H1 (cell line): ENCODE measurements at regions not wholly inside any gene's neighbourhood (a gene's known extent, or its start where the extent isn't known, plus 50 kb on each side); places are given as distances from the start of the nearest gene placed in this dataset.

Experiments
- CTCF ChIA-PET: fragments of 300-600 bp; sonication (Branson Sonifier 250); formaldehyde crosslinking; loops from one replicate; lab custom pipeline; 2021; ENCODE audit not compliant: partially characterized antibody; lab: Charles Lee
- POLR2A ChIA-PET: fragments of 300-600 bp; sonication (Branson Sonifier 250); formaldehyde crosslinking; loops from one replicate; lab custom pipeline; 2021; ENCODE audit warnings: inconsistent platforms; ENCODE audit not compliant: partially characterized antibody; lab: Charles Lee
- DNase-seq, 2 experiments: peaks; one replicate each; pipeline versions ENCODE4 v3.0.0 to v3.0.0-alpha.2; 2010 to 2022; ENCODE audit warnings: low spot score in 2 of 2, low read depth in 1 of 2, mixed read lengths in 1 of 2
- FAIRE-seq: peaks from 2 replicates; lab custom pipeline; 2011; peaks lifted over from hg19 to GRCh38; lab: Jason Lieb, UNC
- H2AFZ ChIP-seq: 2 replicates; pipeline ENCODE4 v1.8.1; 2012; ENCODE audit warnings: low read length, inconsistent platforms
- H2AK5ac ChIP-seq: 2 replicates; pipeline ENCODE4 v1.6.1; 2013; ENCODE audit warnings: low read depth, low read length
- H2BK120ac ChIP-seq: replicated peaks from 2 replicates; pipeline ENCODE3; 2013; ENCODE audit warnings: low read depth, low read length, inconsistent platforms
- H2BK12ac ChIP-seq: 2 replicates; pipeline ENCODE4 v1.6.1; 2013; ENCODE audit warnings: low read depth, low read length
- H2BK15ac ChIP-seq: 2 replicates; pipeline ENCODE4 v1.6.1; 2013; ENCODE audit warnings: low read length
- H2BK20ac ChIP-seq: 2 replicates; pipeline ENCODE4 v1.6.1; 2013; ENCODE audit warnings: low read length
- H2BK5ac ChIP-seq: 2 replicates; pipeline ENCODE4 v1.6.1; 2013; ENCODE audit warnings: low read depth, low read length
- H3K14ac ChIP-seq: 2 replicates; pipeline ENCODE4 v1.6.1; 2013; ENCODE audit warnings: inconsistent platforms; ENCODE audit not compliant: insufficient read length
- H3K18ac ChIP-seq: 2 replicates; pipeline ENCODE4 v1.6.1; 2013; ENCODE audit warnings: low read length; ENCODE audit errors: extremely low read depth
- H3K23ac ChIP-seq: 2 replicates; pipeline ENCODE4 v1.6.1; 2013; ENCODE audit warnings: inconsistent platforms; ENCODE audit not compliant: insufficient read length
- H3K23me2 ChIP-seq: 2 replicates; pipeline ENCODE4 v1.6.1; 2013; ENCODE audit warnings: low read depth, low read length
- H3K27ac ChIP-seq: 2 replicates; pipeline ENCODE4 v1.6.1; 2011; ENCODE audit warnings: low read depth, low read length, inconsistent platforms
- H3K27me3 ChIP-seq, 4 experiments: replicated peaks in 1 of 4; 1 replicate in 1 of 4; 2 replicates in 3 of 4; pipeline versions ENCODE4 v1.6.1 to v1.8.1; 2011 to 2013; ENCODE audit warnings: low read length in 3 of 4, mild to moderate bottlenecking in 3 of 4, inconsistent platforms in 2 of 4, mixed read lengths in 2 of 4, moderate library complexity in 1 of 4; ENCODE audit not compliant: control insufficient read depth in 3 of 4, insufficient read depth in 3 of 4; ENCODE audit errors: extremely low read depth in 1 of 4
- H3K36me3 ChIP-seq, 4 experiments: 2 replicates each; pipeline versions ENCODE4 v1.6.1 to v1.8.1; 2011 to 2013; ENCODE audit warnings: mild to moderate bottlenecking in 4 of 4, low read length in 3 of 4, moderate library complexity in 2 of 4, control low read depth in 1 of 4, inconsistent platforms in 1 of 4; ENCODE audit not compliant: insufficient read depth in 4 of 4, control insufficient read depth in 2 of 4
- H3K4ac ChIP-seq: replicated peaks from 2 replicates; pipeline ENCODE3; 2013; ENCODE audit warnings: low read length, low read depth, mixed read lengths, inconsistent platforms; ENCODE audit not compliant: insufficient read length
- H3K4me1 ChIP-seq, 4 experiments: replicated peaks in 1 of 4; 1 replicate in 1 of 4; 2 replicates in 3 of 4; pipeline versions ENCODE4 v1.6.1 to v1.8.1; 2011 to 2013; ENCODE audit warnings: low read length in 3 of 4, inconsistent platforms in 2 of 4, mixed read lengths in 1 of 4; ENCODE audit not compliant: insufficient read depth in 4 of 4, control insufficient read depth in 3 of 4
- H3K4me2 ChIP-seq, 2 experiments: 2 replicates each; pipeline versions ENCODE4 v1.6.1 to v1.8.1; 2011 to 2013; ENCODE audit warnings: low read depth in 2 of 2, low read length in 2 of 2, control low read depth in 1 of 2, inconsistent platforms in 1 of 2, mild to moderate bottlenecking in 1 of 2; ENCODE audit not compliant: insufficient read depth in 1 of 2
- H3K4me3 ChIP-seq, 4 experiments: fragments of 200-600, 300-600 bp in 1 of 4; sonication (generic), shearing (Covaris generic), sonication (Bioruptor Twin) in 1 of 4; 2 replicates each; pipeline versions ENCODE4 v1.5.1 to v1.8.1; 2011 to 2016; ENCODE audit warnings: low read length in 4 of 4, low read depth in 3 of 4, control low read depth in 2 of 4, inconsistent platforms in 2 of 4, mild to moderate bottlenecking in 2 of 4, mixed read lengths in 1 of 4, moderate library complexity in 1 of 4; ENCODE audit not compliant: insufficient read depth in 2 of 4; ENCODE audit errors: extremely low read depth in 1 of 4
- H3K56ac ChIP-seq: replicated peaks from 2 replicates; pipeline ENCODE3; 2013; ENCODE audit warnings: low read depth, mild to moderate bottlenecking, mixed read lengths, low read length, inconsistent platforms; ENCODE audit not compliant: insufficient read length
- H3K79me1 ChIP-seq: 2 replicates; pipeline ENCODE4 v1.6.1; 2013; ENCODE audit warnings: low read depth, low read length, control low read depth
- H3K79me2 ChIP-seq, 2 experiments: 2 replicates each; pipeline versions ENCODE4 v1.6.1 to v1.8.1; 2012 to 2013; ENCODE audit warnings: low read length in 2 of 2, mild to moderate bottlenecking in 2 of 2, inconsistent platforms in 1 of 2; ENCODE audit not compliant: insufficient read depth in 2 of 2, control insufficient read depth in 1 of 2
- H3K9ac ChIP-seq, 4 experiments: replicated peaks in 1 of 4; 1 replicate in 1 of 4; 2 replicates in 3 of 4; pipeline versions ENCODE4 v1.6.1 to v1.8.1; 2011 to 2013; ENCODE audit warnings: low read depth in 3 of 4, low read length in 3 of 4, control low read depth in 2 of 4, mild to moderate bottlenecking in 2 of 4, moderate library complexity in 2 of 4, inconsistent platforms in 1 of 4; ENCODE audit errors: extremely low read depth in 1 of 4
- H3K9me3 ChIP-seq, 2 experiments: 2 replicates each; pipeline versions ENCODE4 v1.6.1 to v1.8.1; 2012 to 2013; ENCODE audit warnings: mild to moderate bottlenecking in 2 of 2, moderate library complexity in 2 of 2, control low read depth in 1 of 2, inconsistent platforms in 1 of 2, low read depth in 1 of 2, low read length in 1 of 2, mixed read lengths in 1 of 2; ENCODE audit not compliant: insufficient read depth in 2 of 2
- H4K20me1 ChIP-seq, 2 experiments: replicated peaks in 1 of 2; 2 replicates each; pipeline versions ENCODE3 to v1.8.1; 2011 to 2013; ENCODE audit warnings: inconsistent platforms in 2 of 2, low read length in 2 of 2, mild to moderate bottlenecking in 1 of 2; ENCODE audit not compliant: insufficient read depth in 2 of 2, control insufficient read depth in 1 of 2
- H4K5ac ChIP-seq: 2 replicates; pipeline ENCODE4 v1.6.1; 2013; ENCODE audit warnings: low read length, low read depth, mixed read lengths, inconsistent platforms; ENCODE audit not compliant: insufficient read length
- H4K8ac ChIP-seq: 2 replicates; pipeline ENCODE4 v1.8.0; 2013; ENCODE audit warnings: mild to moderate bottlenecking, moderate library complexity, low read length, inconsistent platforms; ENCODE audit not compliant: insufficient read depth; ENCODE audit errors: extremely low read depth
- H4K91ac ChIP-seq: replicated peaks from 2 replicates; pipeline ENCODE3; 2013; ENCODE audit warnings: low read length, mixed read lengths, inconsistent platforms; ENCODE audit not compliant: insufficient read length
- BCL11A ChIP-seq, 2 experiments: IDR thresholded peaks; one replicate each; pipeline ENCODE4 v1.6.1; 2011; ENCODE audit warnings: low read depth in 2 of 2, low read length in 2 of 2, mild to moderate bottlenecking in 2 of 2
- CBX5 ChIP-seq: fragments of 300-800, 300-1000 bp; sonication (generic); IDR thresholded peaks from 2 replicates; pipeline ENCODE4 v1.7.1; 2016; ENCODE audit warnings: antibody characterized with exemption, low read length, low read depth
- CHD2 ChIP-seq: IDR thresholded peaks from 2 replicates; pipeline ENCODE4 v1.6.1; 2012; ENCODE audit warnings: low read length, improper control_type of control experiment
- CTBP2 ChIP-seq: IDR thresholded peaks from 2 replicates; pipeline ENCODE4 v1.7.0; 2011; ENCODE audit warnings: borderline replicate concordance, mild to moderate bottlenecking, moderate library complexity, mixed read lengths, low read length; ENCODE audit not compliant: insufficient read depth, insufficient read length
- GTF2F1 ChIP-seq: IDR thresholded peaks from 2 replicates; pipeline ENCODE4 v1.6.1; 2012; ENCODE audit warnings: low read depth, low read length, improper control_type of control experiment, borderline replicate concordance
- KDM4A ChIP-seq: IDR thresholded peaks from one replicate; pipeline ENCODE4 v1.7.1; 2012; ENCODE audit warnings: low read depth, mild to moderate bottlenecking, moderate library complexity, low read length, inconsistent platforms; ENCODE audit not compliant: severe bottlenecking
- MAX ChIP-seq: IDR thresholded peaks from 2 replicates; pipeline ENCODE4 v1.6.1; 2012; ENCODE audit warnings: inconsistent platforms
- RXRA ChIP-seq: IDR thresholded peaks from 2 replicates; pipeline ENCODE4 v1.6.1; 2011; ENCODE audit warnings: low read depth, mild to moderate bottlenecking, low read length, moderate library complexity; ENCODE audit not compliant: insufficient read depth
- SIX5 ChIP-seq: IDR thresholded peaks from 2 replicates; pipeline ENCODE4 v1.6.1; 2011; ENCODE audit warnings: mild to moderate bottlenecking, low read depth, low read length
- SP1 ChIP-seq: IDR thresholded peaks from 2 replicates; pipeline ENCODE4 v1.6.1; 2011; ENCODE audit warnings: low read depth, low read length
- SP2 ChIP-seq: IDR thresholded peaks from 2 replicates; pipeline ENCODE4 v1.6.1; 2012; ENCODE audit warnings: mild to moderate bottlenecking, low read length, inconsistent platforms
- SRF ChIP-seq: IDR thresholded peaks from 2 replicates; pipeline ENCODE4 v1.6.1; 2011; ENCODE audit warnings: mild to moderate bottlenecking, low read depth, low read length, moderate library complexity
- WGBS, 2 experiments: shearing (Covaris generic) in 1 of 2; methylation state at CpG; one replicate each; pipeline versions ENCODE4 v1.1.6 to v1.1.7; 2013 to 2015; ENCODE audit warnings: low lambda C conversion rate in 2 of 2, mixed read lengths in 2 of 2, inconsistent platforms in 1 of 2, low coverage in 1 of 2, missing lambda C conversion rate in 1 of 2; ENCODE audit not compliant: insufficient replicate concordance in 2 of 2, insufficient coverage in 1 of 2, insufficient read length in 1 of 2; ENCODE audit errors: extremely low coverage in 1 of 2, missing lambda C conversion rate in 1 of 2; 5-methylcytosine and 5-hydroxymethylcytosine counted together

GRCh38 chr2:156670104-156670503 is 233.9 kb downstream of the GPD2 start:
- CTCF ChIA-PET: no interaction called here
- Histone ChIP-seq H3K23me2 (no peaks in the 10 kb centered on the region), H3K4ac (no peak overlapping the region), H3K36me3 (no peaks in the 10 kb centered on the region), H2BK15ac (no peak overlapping the region), H4K8ac (no peak overlapping the region), H3K9me3 (peaks cover 5 to 7% of the 10 kb centered on the region in 2 experiments; a peak in 3 of 4 replicates), H3K79me2 (no peaks in the 10 kb centered on the region), H3K27me3 (no peaks in the 10 kb centered on the region), H3K23ac (no peak overlapping the region), H4K5ac (no peak overlapping the region), H2BK5ac (no peak overlapping the region), H4K91ac (no peak overlapping the region), H4K20me1 (no peaks in the 10 kb centered on the region), H3K4me1 (peaks cover 0 to 4% (median 3%) of the 10 kb centered on the region in 4 experiments; a peak in 3 of 7 replicates), H3K4me3 (no peak overlapping the region), H2BK120ac (no peak overlapping the region), H2BK20ac (no peak overlapping the region), H3K79me1 (no peaks in the 10 kb centered on the region), H3K9ac (no peak overlapping the region), H3K18ac (no peak overlapping the region), H3K4me2 (no peak overlapping the region), H2AFZ (no peak overlapping the region), H3K56ac (no peak overlapping the region), H3K14ac (no peak overlapping the region), H2BK12ac (no peak overlapping the region), H3K27ac (no peak overlapping the region), H2AK5ac (no peak overlapping the region)
- FAIRE-seq (no peak), DNase-seq (no peak)
- TF ChIP-seq RXRA (no peak), CBX5 (no peak), SP1 (no peak), MAX (no peak), SIX5 (no peak), SRF (no peak), KDM4A (no peak), CHD2 (no peak), SP2 (no peak), GTF2F1 (no peak), CTBP2 (no peak), BCL11A (IDR thresholded peaks at IDR 0.05; ENCODE audit: low read depth in 2 of 2, low read length in 2 of 2) (no peak)
- POLR2A ChIA-PET: no interaction called here
- WGBS, 2 experiments: 90 to 100% methylated on average over 1 to 2 of the region's 2 CpGs
